Panc1 (cell line): ENCODE measurements at regions not wholly inside any gene's neighbourhood (a gene's known extent, or its start where the extent isn't known, plus 50 kb on each side); places are given as distances from the start of the nearest gene placed in this dataset.

Experiments
- ATAC-seq: fragments of 200-7000 bp; cut with Tn5 transposase; 2 replicates; pipeline ENCODE4 v1.9.1; 2020; ENCODE audit warnings: mild to moderate bottlenecking, moderate library complexity
- BruUV-seq: library from RNA; stranded (reverse); fragments of 400-500 nt; replicated peaks from 2 replicates; lab custom pipeline; 2021; lab: Mats Ljungman, UMichigan
- CTCF ChIA-PET: fragments of 300-600 bp; sonication (Branson Sonifier 250); formaldehyde crosslinking; loops from one replicate; lab custom pipeline; 2022; ENCODE audit warnings: antibody characterized with exemption; lab: Charles Lee
- POLR2A ChIA-PET: fragments of 300-600 bp; sonication (Branson Sonifier 250); formaldehyde crosslinking; loops from one replicate; lab custom pipeline; 2022; ENCODE audit warnings: antibody characterized with exemption; lab: Charles Lee
- DNase-seq: peaks from one replicate; pipeline ENCODE4 v3.0.0-alpha.2; 2010; ENCODE audit warnings: low read depth, low spot score
- H3K27ac ChIP-seq: 2 replicates; pipeline ENCODE4 v1.5.1; 2011; ENCODE audit warnings: mild to moderate bottlenecking, low read length, inconsistent platforms
- H3K27me3 ChIP-seq: fragments of 200-500 bp; sonication (Bioruptor generic); 2 replicates; pipeline ENCODE4 v1.6.0; 2014; ENCODE audit warnings: low read length, inconsistent platforms; ENCODE audit not compliant: control insufficient read depth, insufficient read depth
- H3K36me3 ChIP-seq: fragments of 200-500 bp; sonication (Bioruptor generic); 2 replicates; pipeline ENCODE4 v1.5.1; 2014; ENCODE audit warnings: inconsistent platforms, mild to moderate bottlenecking, low read length, moderate library complexity; ENCODE audit not compliant: control insufficient read depth, insufficient read depth
- H3K4me1 ChIP-seq: 2 replicates; pipeline ENCODE4 v1.5.1; 2011; ENCODE audit warnings: inconsistent platforms, mild to moderate bottlenecking, low read length, moderate library complexity; ENCODE audit not compliant: control insufficient read depth, insufficient read depth
- H3K4me3 ChIP-seq, 2 experiments: 2 replicates each; pipeline ENCODE4 v1.5.1; 2011 to 2012; ENCODE audit warnings: low read depth in 2 of 2, low read length in 2 of 2, mild to moderate bottlenecking in 2 of 2, inconsistent platforms in 1 of 2, moderate library complexity in 1 of 2
- H3K9me3 ChIP-seq: fragments of 200-500 bp; sonication (Bioruptor generic); 2 replicates; pipeline ENCODE4 v1.5.1; 2014; ENCODE audit warnings: low read depth, mild to moderate bottlenecking, inconsistent platforms, low read length, moderate library complexity; ENCODE audit not compliant: control insufficient read depth, insufficient read depth
- POLR2AphosphoS5 ChIP-seq: IDR thresholded peaks from 2 replicates; pipeline ENCODE4 v1.6.1; 2012; ENCODE audit warnings: mild to moderate bottlenecking, low read depth, low read length, moderate library complexity
- SIN3A ChIP-seq: IDR thresholded peaks from 2 replicates; pipeline ENCODE4 v1.6.1; 2012; ENCODE audit warnings: low read depth, mild to moderate bottlenecking, low read length, moderate library complexity, borderline replicate concordance; ENCODE audit not compliant: insufficient read depth
- TCF7L2 ChIP-seq: IDR thresholded peaks from 2 replicates; pipeline ENCODE4 v1.6.1; 2011; ENCODE audit warnings: mild to moderate bottlenecking, low read depth, low read length, inconsistent platforms
- in situ Hi-C: cut with HindIII; loops from 2 replicates; pipeline ENCODE4 v1.10.0; 2016; ENCODE audit warnings: low sequenced_read_pairs, low pct_unique_long_range_greater_than_20kb
- intact Hi-C: fragments of 100-400 bp; cut with micrococcal nuclease; formaldehyde crosslinking; loops from one replicate; pipeline ENCODE4 v1.10.0; 2022; ENCODE audit not compliant: unreplicated experiment
- TF ChIP-seq, protein P1 (sequence below): fragments of 450-650 bp; IDR thresholded peaks from 2 replicates; pipeline ENCODE4 v1.5.1; 2017; ENCODE audit warnings: mild to moderate bottlenecking
- TF ChIP-seq, protein P2 (sequence below), 2 experiments: IDR thresholded peaks; 2 replicates each; pipeline ENCODE4 v1.6.1; 2011 to 2012; ENCODE audit warnings: low read depth in 2 of 2, control low read depth in 1 of 2, low read length in 1 of 2, mild to moderate bottlenecking in 1 of 2, moderate library complexity in 1 of 2; ENCODE audit not compliant: insufficient read depth in 1 of 2

DNA sequence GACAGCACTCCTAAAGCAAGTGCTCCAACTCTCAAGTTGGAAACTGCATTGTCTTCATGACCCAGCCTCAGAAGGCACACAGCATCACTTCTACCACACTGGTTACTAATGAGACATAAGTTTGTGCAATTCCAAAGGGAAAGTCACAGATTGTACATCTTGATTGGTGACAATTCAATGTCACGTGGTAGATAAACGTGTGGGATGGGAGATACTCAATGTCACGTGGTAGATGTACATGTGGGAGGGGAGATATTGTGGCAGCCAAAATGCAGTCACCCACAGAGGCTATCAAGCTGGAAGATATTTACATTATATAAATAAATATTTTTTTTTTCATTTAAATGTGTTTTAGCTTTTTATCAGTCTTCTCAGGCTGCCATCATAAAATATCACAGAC lies 393.3 kb downstream of the KIF16B start:
- POLR2A ChIA-PET: no interaction called here
- no peaks in the 10 kb centered on the region for H3K9me3 ChIP-seq
- TF ChIP-seq POLR2AphosphoS5 (no peak), SIN3A (no peak)
- H3K4me3 ChIP-seq: no peak overlapping the region
- CTCF ChIA-PET: no interaction called here
- no peaks in the 10 kb centered on the region for H3K36me3 ChIP-seq
- intact Hi-C loops (no loop called here), in situ Hi-C loops (no loop called here)
- H3K27me3 ChIP-seq: no peaks in the 10 kb centered on the region
- H3K27ac ChIP-seq: no peak overlapping the region
- no peaks in the 10 kb centered on the region for H3K4me1 ChIP-seq
- ATAC-seq: no peak
- DNase-seq: no peak
- BruUV-seq: no TSS peak

DNA sequence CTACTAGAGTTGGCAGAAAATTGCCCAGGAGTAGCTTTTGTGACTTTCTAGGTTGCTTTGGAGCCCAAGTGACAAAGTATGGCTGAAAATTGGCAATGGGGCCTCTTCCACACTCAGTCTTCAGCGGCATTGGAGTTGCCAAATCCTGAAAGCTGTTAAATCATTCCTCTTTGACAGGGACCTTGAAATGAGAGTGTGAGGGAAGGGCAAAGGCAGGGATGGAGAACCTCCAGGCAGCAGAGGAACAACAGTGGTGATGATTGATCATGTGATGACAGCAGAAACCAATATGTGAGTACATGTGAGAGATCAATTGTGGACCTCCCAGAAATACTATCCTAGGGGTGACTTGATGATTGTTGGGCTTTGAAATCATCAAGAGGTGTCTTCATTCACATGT lies 393.9 kb downstream of the KIF16B start:
- Histone ChIP-seq H3K9me3 (no peaks in the 10 kb centered on the region), H3K4me1 (no peaks in the 10 kb centered on the region), H3K27ac (no peak overlapping the region), H3K4me3 (no peak overlapping the region), H3K27me3 (no peaks in the 10 kb centered on the region), H3K36me3 (no peaks in the 10 kb centered on the region)
- intact Hi-C loops: no loop called here
- no TSS peak for BruUV-seq
- DNase-seq: no peak
- POLR2A ChIA-PET: no interaction called here
- CTCF ChIA-PET: no interaction called here
- no peak for ATAC-seq
- in situ Hi-C loops: no loop called here
- TF ChIP-seq, protein P1, sequence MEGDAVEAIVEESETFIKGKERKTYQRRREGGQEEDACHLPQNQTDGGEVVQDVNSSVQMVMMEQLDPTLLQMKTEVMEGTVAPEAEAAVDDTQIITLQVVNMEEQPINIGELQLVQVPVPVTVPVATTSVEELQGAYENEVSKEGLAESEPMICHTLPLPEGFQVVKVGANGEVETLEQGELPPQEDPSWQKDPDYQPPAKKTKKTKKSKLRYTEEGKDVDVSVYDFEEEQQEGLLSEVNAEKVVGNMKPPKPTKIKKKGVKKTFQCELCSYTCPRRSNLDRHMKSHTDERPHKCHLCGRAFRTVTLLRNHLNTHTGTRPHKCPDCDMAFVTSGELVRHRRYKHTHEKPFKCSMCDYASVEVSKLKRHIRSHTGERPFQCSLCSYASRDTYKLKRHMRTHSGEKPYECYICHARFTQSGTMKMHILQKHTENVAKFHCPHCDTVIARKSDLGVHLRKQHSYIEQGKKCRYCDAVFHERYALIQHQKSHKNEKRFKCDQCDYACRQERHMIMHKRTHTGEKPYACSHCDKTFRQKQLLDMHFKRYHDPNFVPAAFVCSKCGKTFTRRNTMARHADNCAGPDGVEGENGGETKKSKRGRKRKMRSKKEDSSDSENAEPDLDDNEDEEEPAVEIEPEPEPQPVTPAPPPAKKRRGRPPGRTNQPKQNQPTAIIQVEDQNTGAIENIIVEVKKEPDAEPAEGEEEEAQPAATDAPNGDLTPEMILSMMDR: no peak
- TF ChIP-seq POLR2AphosphoS5 (no peak), TCF7L2 (no peak), SIN3A (no peak)
- TF ChIP-seq, protein P2, sequence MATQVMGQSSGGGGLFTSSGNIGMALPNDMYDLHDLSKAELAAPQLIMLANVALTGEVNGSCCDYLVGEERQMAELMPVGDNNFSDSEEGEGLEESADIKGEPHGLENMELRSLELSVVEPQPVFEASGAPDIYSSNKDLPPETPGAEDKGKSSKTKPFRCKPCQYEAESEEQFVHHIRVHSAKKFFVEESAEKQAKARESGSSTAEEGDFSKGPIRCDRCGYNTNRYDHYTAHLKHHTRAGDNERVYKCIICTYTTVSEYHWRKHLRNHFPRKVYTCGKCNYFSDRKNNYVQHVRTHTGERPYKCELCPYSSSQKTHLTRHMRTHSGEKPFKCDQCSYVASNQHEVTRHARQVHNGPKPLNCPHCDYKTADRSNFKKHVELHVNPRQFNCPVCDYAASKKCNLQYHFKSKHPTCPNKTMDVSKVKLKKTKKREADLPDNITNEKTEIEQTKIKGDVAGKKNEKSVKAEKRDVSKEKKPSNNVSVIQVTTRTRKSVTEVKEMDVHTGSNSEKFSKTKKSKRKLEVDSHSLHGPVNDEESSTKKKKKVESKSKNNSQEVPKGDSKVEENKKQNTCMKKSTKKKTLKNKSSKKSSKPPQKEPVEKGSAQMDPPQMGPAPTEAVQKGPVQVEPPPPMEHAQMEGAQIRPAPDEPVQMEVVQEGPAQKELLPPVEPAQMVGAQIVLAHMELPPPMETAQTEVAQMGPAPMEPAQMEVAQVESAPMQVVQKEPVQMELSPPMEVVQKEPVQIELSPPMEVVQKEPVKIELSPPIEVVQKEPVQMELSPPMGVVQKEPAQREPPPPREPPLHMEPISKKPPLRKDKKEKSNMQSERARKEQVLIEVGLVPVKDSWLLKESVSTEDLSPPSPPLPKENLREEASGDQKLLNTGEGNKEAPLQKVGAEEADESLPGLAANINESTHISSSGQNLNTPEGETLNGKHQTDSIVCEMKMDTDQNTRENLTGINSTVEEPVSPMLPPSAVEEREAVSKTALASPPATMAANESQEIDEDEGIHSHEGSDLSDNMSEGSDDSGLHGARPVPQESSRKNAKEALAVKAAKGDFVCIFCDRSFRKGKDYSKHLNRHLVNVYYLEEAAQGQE (IDR thresholded peaks at IDR 0.05; ENCODE audit: insufficient read depth in 1 of 2, low read depth in 2 of 2, low read length in 1 of 2): no peak

DNA sequence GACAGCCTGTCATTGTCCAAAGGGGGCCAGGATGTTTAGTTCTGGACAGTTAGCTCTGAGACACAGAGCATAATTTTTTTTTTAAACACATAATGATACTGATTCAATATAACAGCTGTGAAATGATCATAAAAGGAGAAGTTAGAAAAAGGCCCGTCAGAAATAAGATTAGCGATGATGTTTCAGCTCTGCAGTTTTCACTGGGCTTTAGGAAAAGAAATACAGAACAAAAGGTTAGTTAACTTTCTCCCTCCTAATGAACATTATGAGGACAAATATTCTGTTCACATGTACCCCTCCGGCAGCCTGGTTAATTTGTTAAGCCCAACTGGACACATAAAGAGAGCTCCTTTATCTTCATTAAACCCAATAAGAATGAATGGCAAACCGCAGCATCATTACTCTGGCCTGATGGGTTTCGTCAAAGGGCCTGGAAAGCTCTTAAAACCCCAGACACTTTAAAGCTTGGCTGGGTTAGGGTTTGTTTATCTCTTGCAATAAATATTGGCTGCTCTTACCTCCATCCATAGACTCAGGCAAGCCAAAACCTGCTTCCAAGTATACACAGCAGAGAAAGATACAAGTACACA lies 394.6 kb downstream of the KIF16B start:
- H3K27me3 ChIP-seq: no peaks in the 10 kb centered on the region
- in situ Hi-C loops: no loop called here
- no peak overlapping the region for H3K27ac ChIP-seq
- no peaks in the 10 kb centered on the region for H3K4me1 ChIP-seq
- intact Hi-C loops: no loop called here
- ChIA-PET CTCF (no interaction called here), POLR2A (no interaction called here)
- DNase-seq (no peak), ATAC-seq (no peak)
- TF ChIP-seq, protein P1: no peak
- TF ChIP-seq POLR2AphosphoS5 (no peak), SIN3A (no peak), TCF7L2 (no peak)
- TF ChIP-seq, protein P2 (IDR thresholded peaks at IDR 0.05; ENCODE audit: insufficient read depth in 1 of 2, low read depth in 2 of 2, low read length in 1 of 2): no peak
- no peak overlapping the region for H3K4me3 ChIP-seq
- BruUV-seq: no TSS peak
- H3K36me3 ChIP-seq: no peaks in the 10 kb centered on the region
- H3K9me3 ChIP-seq: no peaks in the 10 kb centered on the region
